GM19397 (cell line): ENCODE measurements at regions not wholly inside any gene's neighbourhood (a gene's known extent, or its start where the extent isn't known, plus 50 kb on each side); places are given as distances from the start of the nearest gene placed in this dataset.

Source experiments
- ATAC-seq: cut with Tn5 transposase; IDR thresholded peaks from one replicate; pipeline ENCODE4 v1.9.1; 2021; ENCODE audit warnings: mild to moderate bottlenecking, moderate library complexity; ENCODE audit not compliant: unreplicated experiment

DNA sequence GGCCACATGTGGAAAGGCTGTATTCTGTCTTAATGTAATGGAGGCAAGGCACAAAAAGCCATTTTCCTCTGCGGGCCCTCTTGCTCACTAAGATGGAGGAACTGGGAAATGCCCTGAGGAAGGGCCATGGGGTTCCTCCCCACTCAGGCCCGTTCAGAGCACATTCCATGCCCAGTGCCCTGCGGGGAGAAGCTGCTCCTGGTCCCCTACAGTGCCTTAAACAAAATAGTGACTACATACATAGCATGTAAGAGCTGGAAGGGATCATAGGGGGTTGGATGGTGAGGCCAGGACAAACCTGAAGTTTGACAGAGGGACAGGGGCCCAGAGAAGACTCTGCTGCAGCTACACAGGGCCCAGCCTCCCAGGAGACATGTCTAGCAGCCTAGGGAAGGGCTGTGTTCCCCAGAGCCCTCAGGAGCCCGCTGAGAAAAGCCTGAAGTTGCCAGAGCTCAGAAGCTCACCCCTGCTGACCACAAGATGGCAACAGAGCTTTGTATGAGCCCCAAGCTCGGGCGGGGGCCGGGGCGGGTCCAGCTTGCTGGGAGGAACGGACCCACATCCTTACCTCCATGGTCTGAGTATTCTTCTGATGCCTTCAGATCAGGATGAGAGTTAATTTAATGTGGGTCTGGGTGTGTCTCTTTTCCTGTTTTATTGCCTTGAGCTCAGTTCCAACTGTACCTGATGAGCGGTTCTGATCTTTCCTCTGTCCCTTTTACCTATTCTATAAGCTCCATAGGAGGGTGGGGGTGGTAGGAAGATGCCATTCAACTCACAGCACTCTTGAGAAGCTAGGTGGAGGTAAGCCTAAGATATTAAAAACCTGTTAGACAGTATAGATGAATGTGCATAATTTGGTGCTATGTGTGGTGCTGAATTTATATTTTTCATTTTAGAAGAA is 242.9 kb downstream of the CDC5L start:
- no peak for ATAC-seq

DNA sequence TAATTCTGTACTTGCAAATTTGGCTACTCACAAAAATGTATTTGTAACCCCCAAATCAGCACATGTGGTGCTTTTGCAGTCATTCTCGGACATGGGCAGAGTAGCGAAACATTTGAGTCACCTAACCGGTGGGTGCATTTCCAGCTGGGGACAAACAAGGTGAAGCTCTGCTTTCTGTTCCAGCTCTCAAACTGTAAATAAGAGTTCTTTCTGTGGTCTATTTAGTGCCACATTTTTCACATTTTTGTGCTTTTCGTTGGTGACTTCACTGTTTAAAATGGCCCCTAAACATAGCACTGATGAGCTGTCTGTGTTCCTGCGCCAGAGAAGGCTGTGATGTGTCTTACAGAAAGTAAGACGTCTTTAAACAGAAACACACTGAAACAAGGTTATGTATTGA is 244.5 kb downstream of the CDC5L start:
- no peak for ATAC-seq

DNA sequence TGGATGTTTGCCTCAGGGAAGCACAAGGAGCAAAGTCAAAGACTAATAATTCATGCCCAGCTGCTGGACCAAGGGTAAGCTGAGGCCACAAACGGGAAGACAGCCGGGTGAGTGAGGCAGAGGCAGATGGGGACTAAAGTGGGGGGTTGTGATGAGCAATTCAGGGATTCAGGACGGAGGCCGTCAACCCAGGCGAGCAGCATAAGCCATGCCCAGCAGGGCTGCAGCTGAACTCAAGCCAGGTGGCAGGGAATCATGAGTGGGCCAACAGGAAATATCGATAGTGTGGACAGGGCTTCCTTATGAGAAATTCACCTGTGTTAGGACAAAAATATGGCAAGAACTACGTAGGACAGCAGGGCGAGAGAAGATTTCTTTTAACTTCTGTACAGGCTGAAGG is 246.8 kb downstream of the CDC5L start:
- no peak for ATAC-seq

DNA sequence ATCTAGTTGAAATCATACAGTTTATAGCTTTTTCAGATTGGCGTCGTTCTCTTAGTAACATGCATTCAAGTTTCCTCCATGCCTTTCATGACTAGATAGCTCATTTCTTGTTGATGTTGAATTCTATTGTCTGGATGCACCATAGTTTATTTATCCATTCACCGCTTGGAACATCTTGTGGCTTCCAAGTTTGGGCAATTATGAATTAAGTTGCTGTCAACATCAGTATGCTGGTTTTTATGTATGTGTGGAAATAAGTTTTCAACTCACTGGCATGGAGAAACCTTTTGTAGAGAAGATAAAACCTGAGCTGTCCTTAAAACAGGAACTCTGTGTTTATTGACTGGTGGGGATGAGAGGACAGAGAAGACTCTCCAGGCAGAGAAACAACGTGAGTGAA is 248.0 kb downstream of the CDC5L start:
- ATAC-seq = no peak

DNA sequence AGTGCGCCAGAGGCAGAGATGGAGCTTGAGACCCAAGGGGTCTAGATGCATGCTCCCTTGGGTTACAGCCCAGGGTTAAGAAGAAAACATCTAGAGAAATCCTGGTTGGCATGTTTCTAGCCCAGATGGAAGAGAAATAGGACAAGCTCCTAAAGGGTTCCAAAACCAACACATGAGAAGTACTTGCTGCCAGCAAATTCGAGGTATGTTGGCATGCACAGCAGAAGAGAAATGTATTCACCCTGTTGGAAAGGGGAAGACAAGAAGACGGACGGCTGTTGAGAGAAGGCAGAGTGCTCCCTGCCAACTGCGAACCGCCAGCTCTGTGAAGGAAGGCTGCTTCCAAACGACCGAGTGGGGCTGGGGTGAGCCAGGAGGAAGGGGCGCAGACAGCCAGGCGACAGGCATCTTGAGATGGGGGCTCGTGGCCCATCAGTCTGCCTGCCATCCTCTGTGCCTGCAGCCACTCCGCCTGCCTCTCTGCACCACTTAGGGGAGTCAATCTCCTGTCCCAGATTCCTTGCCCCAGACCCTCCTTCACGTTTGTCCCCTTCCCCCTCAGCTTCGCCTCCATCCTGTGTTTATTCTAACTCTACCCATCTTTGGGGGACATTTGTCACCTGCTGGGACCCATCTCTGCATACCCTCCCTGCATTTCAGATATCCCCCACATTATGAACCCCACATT is 249.2 kb downstream of the CDC5L start:
- ATAC-seq = no peak

DNA sequence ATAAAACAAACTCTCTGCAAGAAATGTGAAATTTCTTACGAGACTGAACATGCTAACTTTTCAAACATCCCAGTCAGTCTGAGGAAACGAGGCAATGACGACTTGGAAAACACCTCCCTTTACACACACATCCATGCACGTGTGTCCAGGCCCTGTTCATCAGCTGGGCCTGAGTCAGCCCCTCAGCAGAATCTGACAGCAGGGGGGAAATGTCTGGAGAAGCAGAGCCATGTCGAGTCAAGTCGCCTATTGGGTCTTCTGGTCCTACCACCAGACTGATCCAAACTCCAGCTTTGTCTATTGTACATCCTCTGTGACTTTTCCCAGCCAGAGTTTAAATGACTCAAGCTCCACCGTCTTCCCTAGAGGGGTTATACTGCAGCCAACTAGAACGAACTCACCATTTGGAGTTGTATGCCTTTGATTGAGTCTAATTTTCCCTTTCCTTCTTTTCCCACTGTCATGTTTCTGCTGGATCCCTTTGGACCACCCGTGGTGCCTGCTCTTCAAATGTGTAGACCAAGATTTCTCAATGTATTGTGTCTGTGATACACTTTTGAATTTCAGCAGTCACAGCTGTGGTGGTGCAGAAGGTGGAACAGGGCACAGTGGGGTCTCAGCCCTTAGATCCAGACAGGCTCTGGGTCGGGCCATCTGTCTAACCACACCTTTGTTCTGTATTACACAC is 254.0 kb downstream of the CDC5L start:
- no peak for ATAC-seq

DNA sequence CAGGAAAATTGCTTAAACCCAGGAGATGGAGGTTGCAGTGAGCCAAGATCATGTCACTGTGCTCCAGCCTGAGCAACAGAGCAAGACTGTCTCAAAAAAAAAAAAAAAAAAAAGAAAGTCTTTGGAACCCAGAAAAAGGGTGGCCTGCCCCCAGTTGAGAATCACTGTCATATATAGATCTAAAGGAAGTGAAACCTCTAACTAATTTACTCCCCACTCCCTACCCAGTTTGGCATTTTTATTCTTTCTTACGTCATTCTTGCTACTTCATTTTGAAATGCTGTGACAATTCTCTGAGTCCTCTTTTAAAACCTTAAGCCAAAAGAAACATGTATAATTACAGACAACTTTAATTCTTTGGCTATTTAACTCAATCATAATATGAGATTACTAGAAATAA is 254.8 kb downstream of the CDC5L start:
- ATAC-seq = no peak

DNA sequence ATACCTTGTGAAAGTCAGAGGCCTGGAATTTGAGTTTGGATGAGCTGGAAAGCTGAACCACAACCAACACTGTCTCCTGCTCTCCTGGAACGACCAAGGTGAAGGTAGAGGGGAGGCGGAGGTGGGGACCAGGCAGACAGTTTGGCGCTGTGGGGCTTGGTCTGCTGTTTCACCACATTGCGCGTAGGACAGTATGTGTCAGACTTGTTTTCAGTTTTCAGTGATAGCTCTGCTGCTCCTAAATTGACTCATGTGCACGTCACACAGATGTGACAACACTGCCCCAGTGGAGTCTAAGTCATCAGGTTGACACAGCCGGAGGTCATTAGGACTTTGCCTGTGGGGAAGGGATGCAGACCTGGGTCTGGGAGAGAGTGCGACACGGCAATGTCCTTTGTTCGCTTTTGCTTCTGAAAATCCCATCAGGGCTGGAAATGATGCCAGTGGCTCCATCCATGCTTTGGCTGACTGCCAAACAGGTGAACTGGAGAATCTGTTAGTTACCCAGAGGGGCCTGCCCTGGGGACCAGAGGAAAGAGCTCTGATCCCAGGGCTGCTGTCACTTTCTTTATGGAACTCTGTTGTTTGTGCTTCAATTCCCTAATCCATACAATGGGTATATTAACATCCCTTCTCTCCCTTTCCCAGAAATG is 255.5 kb downstream of the CDC5L start:
- no peak for ATAC-seq

DNA sequence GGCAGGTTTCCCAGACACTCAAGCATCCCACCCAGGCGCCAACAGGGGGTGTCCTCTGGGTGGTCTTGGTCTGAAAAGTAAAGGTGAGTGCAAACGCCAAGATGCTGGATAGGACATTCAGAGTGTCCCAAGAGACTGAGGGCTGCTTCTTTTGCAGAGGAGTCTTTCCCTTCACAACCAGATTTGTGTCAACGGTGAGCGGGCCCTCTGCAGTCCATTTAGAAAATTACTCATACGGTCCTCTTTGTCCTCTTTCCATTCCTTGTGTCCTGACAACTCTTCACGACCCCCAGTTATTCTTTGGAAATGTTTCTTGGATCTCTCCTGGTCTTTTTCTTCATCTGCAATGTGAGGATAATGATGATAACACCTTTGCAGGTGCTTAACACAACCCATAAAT is 257.8 kb downstream of the CDC5L start:
- ATAC-seq = no peak

DNA sequence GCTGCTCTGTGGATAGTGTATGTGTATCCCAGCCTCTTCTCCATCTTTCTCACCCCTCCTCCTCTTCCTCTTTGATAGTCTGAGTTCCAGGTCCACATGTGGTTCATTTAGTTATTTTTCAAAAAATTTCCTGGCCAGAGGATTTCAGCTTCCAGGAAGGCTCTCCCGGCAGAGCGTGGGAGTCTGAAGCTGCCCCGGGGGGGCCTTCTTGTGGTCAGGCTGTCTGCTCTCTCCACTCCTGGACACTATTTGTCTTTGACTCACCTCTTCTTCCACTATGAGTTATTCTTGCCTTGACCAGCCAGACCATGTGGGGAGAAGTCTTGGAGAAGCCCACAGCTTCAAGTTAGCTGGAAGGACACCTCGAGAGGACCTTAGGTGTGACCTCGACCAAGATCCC is 258.8 kb downstream of the CDC5L start:
- no peak for ATAC-seq

DNA sequence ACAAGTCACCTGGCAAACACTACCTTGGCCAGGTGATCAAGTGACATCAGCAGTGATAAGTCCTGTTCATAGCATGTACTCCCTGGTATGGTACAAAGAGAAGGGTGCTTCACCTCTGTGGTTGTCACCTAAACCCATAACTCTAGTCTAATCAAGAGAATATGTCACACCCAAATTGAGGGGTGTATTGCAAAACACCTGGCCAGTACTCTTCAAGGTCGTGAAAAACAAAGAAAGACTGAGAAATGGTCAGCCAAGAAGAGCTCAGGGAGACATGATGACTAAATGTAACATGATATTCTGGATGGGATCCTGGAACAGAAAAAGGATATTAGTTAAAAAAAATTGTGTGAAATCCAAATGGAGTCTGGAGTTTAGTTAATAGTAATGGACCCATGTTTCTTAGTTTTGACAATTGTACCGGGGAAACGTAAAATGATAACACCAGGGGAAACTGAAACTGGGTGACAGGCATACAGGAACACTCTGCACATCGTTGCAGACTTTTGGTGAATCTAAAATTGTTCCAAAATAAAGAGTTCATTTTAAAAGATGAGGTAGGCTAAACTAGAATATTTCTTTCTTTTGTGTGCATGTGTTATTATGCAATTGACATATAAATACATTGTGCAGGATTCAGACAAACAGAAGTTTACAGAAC is 262.0 kb downstream of the CDC5L start:
- ATAC-seq = no peak

DNA sequence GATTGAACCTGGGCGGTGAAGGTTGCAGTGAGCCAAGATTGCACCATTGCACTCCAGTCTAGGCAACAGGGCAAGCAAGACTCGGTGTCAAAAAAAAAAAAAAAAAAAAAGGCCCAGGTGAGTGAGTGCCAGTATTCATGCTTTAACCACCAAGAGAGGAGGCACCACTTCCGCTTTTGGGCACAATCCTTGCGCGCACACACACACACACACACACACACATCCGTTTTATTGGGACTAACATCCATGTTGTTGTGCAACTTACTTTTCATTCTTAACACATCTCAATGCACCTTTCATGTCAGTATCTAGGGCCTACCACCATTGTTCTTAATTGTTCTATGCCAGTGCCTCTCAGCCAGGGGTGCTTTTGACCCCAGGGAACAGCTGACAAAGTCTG is 263.0 kb downstream of the CDC5L start:
- ATAC-seq = no peak

DNA sequence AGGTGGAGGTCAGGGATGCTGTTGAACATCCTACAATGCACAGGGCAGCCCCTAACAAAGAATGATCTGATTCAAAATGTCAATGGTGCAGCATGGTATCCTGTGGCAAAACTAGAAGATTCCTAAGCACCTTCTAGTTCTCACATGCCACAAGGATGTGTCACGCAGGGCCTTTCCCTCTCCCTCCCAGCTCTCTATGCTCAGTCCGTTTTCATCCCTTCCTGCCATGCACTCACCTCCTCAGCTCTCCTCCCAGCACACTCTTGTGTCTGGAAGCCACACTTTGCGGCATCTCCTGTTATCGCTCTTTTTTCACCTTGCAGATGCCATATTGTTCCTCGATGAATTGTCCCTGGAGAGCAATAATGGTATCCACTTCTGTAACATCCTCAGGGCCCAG is 263.4 kb downstream of the CDC5L start:
- no peak for ATAC-seq

DNA sequence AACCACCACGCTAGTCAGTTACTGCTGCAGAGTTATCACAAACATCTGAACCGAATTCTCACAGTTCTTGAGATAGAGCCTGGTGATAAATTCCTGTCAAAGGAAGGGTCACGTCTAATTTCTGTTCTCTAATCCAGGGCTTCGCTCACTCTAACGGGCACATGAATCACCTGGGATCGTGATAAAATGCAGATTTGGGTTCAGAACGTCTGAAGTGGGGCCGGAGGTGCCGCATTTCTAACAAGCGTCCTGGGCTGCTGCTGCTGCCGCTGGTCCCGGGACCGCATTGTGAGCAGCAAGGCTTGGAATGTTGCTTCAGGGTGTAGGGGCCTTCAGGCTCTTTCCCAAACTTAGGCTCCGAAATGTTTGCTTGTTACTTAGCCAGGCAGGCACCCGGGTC is 264.1 kb downstream of the CDC5L start:
- no peak for ATAC-seq

DNA sequence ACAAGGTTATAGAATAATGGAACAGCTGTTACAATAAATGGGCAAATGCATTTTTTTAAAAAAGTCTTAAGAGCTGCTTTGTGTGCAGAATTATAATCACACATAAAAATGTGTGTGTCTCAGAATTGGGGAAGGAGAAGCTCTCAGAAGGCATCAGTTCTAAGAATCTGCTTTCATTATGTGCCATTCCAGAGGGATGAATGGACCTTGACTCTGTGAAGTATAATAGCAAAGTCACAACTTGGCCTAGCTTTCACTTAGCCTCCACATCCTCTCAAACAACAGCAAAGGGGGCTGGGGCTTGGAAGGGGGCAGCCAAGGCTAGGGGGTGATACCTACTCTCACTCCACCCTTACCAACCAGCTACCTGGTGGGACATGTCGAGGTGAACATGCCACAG is 265.0 kb downstream of the CDC5L start:
- no peak for ATAC-seq

DNA sequence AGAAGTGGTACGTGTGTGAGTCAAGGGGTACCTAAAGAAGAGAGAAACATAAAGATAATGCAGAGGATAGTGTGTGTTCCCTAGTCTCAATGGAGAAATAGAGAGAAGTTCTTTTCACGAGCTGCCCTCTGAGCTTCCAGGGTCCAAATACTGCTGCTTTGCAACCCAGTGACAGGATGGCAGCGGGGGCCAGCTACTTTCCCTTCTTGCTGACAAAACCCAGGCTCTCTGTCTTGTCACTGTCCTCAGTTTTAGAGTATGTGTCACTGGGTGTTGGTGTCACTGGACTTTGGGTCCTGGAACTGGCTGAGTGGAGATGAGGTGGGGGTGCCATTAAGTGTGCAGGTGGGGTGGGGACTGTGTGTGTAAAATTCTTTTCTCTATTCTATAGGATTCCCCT is 265.6 kb downstream of the CDC5L start:
- ATAC-seq = no peak

DNA sequence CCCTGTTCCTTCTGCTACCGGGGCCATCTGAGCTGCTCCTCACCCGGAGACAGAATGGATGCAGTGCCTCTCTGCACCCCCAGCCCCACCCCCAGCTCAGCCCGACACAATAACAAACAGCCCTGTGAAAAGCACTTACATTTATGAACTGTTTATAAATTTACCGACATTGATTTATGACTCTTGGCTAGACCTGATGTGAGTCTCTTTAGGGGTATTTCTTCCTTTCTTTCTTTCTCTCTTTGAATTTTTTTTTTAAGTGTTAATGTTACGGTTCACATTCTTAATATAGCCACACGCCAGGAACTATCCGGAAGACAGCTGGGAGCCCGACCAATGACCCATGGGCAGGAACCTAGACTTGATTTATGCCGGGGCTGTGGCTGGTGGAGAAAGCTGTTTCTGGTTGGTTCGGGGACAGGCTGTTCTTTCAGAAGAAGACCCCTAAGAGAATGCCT is 266.3 kb downstream of the CDC5L start:
- ATAC-seq = no peak

DNA sequence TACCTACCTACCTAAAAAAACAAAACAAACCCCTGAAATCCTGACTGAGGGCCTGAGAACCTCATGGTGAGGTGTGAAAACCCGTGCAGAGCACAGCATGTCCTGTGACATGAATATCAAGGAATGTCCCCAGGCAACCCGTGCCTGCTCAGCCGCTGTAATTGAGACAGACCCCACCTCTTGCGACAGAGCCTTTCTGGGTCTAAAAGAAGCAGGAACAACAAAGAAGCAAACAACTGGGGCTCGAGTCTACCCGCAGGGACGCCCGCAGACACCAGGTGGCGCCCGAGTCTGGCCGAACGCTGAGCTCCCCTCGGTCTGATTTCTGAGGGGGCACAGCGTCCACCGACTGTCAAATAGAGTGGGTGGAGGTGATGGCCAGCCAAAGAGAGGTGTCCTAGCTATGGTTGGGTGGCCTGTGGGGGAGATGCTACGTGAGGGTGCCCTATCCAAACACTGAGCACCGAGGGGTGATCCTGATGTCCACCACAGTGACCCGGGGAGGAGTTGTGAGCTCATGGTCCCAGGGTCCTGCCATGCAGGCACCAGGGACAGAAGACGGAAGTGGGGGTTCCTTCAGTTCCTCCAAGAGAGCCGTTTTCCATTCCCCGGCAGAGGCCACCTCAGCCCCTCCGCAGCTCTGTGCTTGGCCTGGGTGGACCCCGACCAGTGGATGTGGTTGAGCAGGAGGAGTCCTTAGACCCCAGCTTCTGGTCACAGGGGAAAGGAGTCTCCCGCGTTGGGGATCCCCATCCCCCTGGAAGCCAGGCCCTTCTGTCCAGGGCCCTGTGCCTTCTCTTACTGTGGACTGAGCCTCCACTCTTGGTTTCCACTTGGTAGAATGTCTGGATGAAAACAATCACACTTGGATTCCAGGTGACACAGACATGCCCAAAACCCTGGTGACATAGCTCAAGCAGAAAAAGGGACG is 268.2 kb downstream of the CDC5L start:
- ATAC-seq = no peak

DNA sequence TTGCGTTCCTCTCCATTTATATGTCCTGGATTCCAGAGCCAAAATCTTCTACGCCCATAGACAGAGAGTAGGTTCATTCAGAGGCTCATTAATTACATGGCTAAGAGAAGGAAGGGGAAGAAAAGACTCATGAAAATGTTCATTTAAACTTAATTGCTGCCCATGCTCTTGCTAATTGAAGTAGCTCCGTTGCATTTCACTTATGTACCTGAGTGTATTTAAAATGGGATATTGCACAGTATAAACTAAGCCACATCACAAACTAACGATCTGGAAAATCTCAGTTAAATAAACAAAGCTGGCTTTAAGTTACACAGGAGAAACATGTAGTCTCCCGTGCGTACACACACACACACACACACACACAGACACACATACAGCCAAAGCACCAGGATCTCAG is 269.2 kb downstream of the CDC5L start:
- no peak for ATAC-seq
